ENCODE measurements at regions not wholly inside any gene's neighbourhood (a gene's known extent, or its start where the extent isn't known, plus 50 kb on each side); places are given as distances from the start of the nearest gene placed in this dataset.
"Not testable (repeated sequence)": the region's sequence is repeated elsewhere in the genome, so short reads cannot be mapped to it uniquely, and the experiment has no call there.

- DNase-seq, result no peak
Measured at GRCh38 chr3:115204475-115204874, 57.4 kb upstream of the ZBTB20 start.

DNA sequence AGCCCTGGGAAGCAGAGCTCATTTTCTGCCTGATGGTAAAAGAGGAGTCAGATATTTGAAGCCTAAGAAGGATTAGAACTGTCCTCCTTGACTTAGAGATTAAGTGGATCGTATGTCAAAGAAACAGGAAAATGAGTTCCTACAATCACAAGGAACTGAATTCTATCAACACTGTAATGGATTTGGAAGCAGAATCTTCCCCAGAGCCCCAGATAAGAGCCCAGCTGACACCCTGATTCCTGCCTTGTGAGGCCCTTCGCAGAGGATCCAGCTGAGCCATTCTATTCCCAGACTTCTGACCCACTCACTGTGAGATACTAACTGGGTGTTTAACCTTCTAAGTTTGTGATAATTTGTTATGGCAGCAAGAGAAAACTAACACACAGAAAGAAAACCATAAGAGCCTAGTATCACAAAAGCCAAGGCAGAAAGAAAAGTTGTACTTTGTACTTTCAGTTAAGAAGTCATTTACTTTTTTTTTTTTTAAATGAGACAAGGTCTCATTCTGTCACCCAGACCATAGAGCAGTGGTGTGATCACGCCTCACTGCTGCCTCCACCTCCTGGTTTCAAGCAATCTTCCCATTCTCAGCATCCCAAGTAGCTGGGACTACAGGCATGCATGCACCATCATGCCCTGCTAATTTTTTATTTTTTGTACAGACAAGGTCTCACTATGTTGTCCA lies 61.1 kb upstream of the ZBTB20 start:
- no peak for DNase-seq

- DNase-seq, result no peak
Measured at GRCh38 chr3:115211810-115212492, 64.9 kb upstream of the ZBTB20 start.

GRCh38 chr3:115212615-115213014 lies 65.5 kb upstream of the ZBTB20 start:
- peak; percentile 80 to 89 for DNase-seq

GRCh38 chr3:115213052-115213451 lies 66.0 kb upstream of the ZBTB20 start:
- not testable (repeated sequence) for DNase-seq

DNA sequence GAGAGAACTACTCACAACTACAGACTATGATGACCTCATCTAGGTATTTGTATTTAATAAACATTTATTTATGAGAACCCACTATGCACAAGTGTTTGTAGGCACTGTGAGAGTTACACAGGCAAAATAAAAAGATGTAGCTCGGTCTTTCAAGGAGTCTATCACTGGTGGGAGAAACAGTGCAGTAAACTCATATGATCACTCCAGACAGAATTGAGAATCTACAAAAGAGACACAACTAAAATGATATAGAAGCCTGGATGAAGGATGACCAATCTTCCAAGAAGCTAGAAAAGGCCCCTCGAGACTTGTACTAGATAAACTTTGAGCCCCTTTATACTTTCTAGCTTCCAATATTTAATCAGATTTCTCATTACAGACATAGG lies 70.2 kb upstream of the ZBTB20 start:
- no peak for DNase-seq

DNA sequence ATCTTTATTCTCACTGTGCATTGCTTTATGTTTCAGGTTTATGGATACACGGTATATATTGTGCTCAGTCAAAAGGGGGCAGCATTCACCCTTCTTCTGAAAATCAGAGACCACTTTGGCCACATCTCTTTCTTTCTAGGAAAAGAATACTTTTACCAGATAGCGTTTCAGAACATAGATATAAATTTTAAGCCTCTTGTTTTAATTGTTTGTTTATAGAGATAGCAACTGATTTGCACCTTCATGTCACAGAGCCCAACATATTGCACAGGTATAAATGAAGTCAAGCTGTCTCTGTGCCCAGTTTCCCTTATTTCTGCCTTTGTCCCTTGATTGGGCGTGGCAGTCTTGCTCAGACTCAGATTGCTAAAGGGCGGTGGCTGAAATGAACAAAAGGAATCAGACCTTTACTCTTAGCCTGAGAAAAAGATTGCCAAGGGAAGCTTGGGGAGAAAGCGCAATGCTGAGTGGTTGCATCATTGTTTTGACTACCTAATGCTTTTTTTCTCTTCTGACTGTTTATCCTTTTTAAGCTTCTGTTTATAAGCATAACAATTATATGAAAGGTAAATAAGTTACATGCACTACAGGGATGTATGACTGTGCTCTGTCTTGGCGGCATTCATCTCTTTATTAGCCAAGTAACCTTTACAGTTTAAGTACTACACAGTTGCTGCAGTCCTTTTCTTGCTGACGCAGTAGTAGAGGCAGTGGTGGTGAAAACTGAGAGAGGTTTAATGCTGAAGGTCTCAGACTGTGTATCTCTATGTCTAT lies 70.8 kb upstream of the ZBTB20 start:
- peak; percentile 52 to 54 for DNase-seq

DNA sequence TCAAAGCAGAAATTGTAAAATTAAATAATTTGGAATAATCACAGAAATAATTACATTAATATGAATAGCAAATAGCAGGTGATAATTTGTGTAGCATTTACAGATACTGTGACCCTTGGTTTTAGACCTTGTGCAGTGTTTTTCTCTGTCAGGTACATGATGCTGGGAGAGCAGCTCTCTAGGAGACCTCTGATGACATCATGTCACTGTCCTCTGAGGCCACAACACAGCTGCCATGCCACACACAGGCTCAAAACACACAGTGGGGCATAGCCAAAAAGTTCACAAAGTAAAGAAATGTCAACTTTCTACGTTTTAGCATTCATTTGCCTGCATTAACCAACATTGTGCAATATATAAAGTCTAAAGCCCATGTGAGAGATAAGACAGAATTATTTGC lies 71.8 kb upstream of the ZBTB20 start:
- DNase-seq, result no peak

- DNase-seq, result no peak
Measured at GRCh38 chr3:115224687-115225086, 77.6 kb upstream of the ZBTB20 start.

GRCh38 chr3:115226844-115227445 lies 79.9 kb upstream of the ZBTB20 start:
- no peak for DNase-seq

DNA sequence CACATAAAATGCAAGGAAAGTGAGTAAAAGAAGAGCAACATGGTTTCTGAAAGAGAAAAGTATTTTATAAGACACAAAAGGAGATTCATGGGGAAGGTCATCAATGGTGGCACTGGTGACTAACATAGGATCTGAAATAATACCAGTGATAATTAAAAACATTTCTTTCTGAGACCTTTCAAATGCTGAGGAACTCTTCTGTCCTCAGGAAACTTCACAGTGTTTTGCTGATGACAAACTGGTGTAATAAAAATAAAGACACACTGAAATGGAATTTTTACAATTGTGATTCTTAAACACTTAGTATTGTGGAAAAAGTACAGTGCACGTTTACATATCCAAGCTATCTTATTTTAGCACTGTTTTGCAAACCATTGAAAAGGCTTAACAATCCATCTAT lies 80.4 kb upstream of the ZBTB20 start:
- no peak for DNase-seq

DNA sequence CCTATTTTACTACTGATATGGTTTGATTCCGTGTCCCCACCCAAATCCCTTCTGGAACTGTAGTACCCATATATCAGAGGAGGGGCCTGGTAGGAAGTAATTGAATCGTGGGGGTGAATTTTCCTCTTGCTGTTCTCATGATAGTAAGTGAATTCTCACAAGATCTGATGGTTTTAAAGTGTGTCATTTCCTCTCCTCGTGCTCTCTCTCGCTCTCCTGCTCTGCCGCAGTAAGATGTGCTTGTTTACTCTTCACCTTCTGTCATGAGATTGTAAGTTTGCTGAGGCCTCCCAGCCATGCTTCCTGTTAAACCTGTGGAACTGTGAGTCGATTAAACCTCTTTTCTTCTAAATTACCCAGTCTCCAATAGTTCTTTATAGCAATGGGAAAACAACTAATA lies 81.2 kb upstream of the ZBTB20 start:
- no peak for DNase-seq

GRCh38 chr3:115232167-115232566 lies 85.1 kb upstream of the ZBTB20 start:
- no peak for DNase-seq

GRCh38 chr3:115233021-115233420 lies 85.9 kb upstream of the ZBTB20 start:
- no peak for DNase-seq

- no peak for DNase-seq
Measured at GRCh38 chr3:115236496-115236895, 89.4 kb upstream of the ZBTB20 start.

GRCh38 chr3:115239717-115240116 lies 92.6 kb upstream of the ZBTB20 start:
- no peak for DNase-seq

GRCh38 chr3:115244350-115244749 lies 97.3 kb upstream of the ZBTB20 start:
- no peak for DNase-seq

DNA sequence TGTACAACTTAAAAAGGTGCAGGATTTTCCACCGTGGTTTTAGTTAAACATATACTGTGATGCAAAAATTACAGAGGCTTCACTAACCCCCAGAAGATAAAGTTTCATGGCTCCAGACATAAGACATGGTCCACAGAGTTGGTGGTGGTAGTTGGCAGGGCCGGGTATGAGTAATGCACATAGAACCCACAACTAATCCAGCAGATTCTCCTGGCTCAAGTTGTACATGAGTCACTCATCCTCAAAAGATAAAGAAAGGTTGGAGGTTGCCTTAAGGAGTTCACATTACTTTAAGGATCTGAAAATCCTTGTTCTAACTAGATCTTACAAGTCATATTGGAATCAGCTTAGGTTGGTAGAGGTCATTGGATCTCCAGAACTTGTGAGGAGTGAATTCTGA lies 98.3 kb upstream of the ZBTB20 start:
- DNase-seq, result no peak

DNA sequence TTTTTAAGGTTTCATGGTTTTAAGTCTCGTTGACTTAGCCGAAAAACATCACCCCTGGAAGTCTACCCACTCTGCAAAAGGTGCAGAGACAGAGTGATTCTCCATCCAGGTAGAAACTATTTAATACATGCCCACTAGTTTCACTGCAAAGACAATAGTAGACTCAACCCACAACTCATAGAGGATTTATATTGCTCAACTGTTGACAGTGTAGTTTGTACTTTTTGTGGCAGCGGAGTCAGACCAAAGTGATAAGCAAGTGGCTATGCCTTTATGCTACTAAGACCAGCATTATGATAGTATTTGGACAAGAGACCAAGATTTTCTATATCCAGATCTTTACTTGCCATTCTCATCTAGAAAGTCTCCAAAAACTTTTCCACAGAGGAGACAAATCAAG lies 98.8 kb upstream of the ZBTB20 start:
- DNase-seq, result no peak

- no peak for DNase-seq
Measured at GRCh38 chr3:115246461-115247020, 99.5 kb upstream of the ZBTB20 start.

DNA sequence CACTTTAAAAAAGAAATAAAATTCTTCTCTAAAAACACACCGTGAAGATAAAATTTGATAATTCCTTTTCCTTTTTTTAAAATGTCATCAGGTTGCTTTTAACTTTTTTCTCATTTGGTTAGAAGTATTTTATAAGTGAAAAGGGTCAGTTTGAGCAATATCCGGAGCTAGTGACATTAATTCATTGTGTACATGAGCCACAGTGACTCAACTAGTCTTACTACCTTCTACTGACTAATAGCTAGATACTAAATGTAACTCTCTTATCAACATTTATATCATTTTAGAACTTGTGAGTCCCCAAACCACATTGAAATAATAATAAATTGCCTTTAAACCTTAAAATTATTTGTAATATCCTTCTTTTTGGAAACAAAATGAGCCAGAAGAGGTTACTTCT lies 101.2 kb upstream of the ZBTB20 start:
- no peak for DNase-seq

DNA sequence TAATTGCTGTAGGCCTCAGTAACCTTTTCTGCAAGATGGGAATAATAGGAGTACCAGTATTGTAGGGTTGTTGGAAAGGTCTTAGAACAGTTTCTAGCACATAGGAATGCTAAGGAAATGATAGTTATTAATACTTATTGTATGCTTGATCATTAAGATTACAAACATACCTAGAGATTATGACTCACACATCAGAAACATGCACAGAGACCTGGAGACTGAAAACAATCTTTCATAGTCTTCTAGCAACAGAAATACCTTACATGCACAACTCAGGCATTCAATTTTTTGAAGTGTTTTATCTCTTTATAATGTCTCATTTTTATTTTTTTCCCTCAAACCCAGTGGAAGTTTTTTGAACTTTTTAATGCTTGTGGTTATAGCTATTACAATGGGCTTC lies 104.4 kb upstream of the ZBTB20 start:
- no peak for DNase-seq

GRCh38 chr3:115252679-115253078 lies 105.6 kb upstream of the ZBTB20 start:
- DNase-seq, result no peak

All from AML-193 (cell line).